ENCODE measurements at regions not wholly inside any gene's neighbourhood (a gene's known extent, or its start where the extent isn't known, plus 50 kb on each side); places are given as distances from the start of the nearest gene placed in this dataset.

DNA sequence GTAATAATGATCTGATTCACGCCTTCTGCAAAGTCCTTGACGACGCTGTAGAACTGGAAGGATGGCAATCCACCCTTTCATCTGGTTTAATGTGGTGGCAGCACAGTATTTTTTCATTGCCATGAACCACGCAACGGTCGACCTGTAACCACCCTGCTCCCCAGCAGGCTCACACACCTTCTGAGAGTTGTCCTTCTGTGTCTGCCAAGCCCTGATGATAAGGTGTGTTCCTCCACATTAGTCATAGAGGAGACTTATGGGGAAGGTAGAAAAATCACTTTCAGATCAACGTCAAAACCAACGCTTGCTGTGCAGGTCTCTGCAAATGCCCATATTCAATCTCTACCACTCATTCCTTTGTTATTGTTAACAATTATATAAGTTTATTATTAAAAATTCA lies 328.7 kb downstream of the SIPA1L2 start:
- Histone ChIP-seq H2BK120ac (ENCODE audit: low read depth, low read length) (no peak overlapping the region), H2BK15ac (ENCODE audit: low read depth, low read length) (no peak overlapping the region), H3K56ac (ENCODE audit: extremely low read depth, insufficient read depth, low read length) (no peak overlapping the region), H3K27me3 (ENCODE audit: control insufficient read depth, insufficient read depth, low read length) (no peaks in the 10 kb centered on the region), H2AFZ (replicated peaks; ENCODE audit: low read length, poor library complexity) (no peak overlapping the region), H3K79me1 (ENCODE audit: low read depth in 1 of 2, low read length in 2 of 2) (no peaks in the 10 kb centered on the region), H3K14ac (replicated peaks; ENCODE audit: low read depth, low read length) (no peak overlapping the region), H2AK9ac (replicated peaks; ENCODE audit: low read depth, low read length, poor library complexity) (no peak overlapping the region), H4K20me1 (ENCODE audit: insufficient read depth, low read length) (no peaks in the 10 kb centered on the region), H4K5ac (ENCODE audit: low read depth, low read length) (no peak overlapping the region), H3K4me1 (ENCODE audit: control insufficient read depth, insufficient read depth, low read length) (no peaks in the 10 kb centered on the region), H3K18ac (ENCODE audit: low read depth, low read length) (no peak overlapping the region), H3K9ac (ENCODE audit: low read depth, low read length) (no peak overlapping the region), H3K27ac (ENCODE audit: insufficient read depth, low read length) (no peak overlapping the region), H3K36me3 (ENCODE audit: control insufficient read depth, insufficient read depth, low read length) (no peaks in the 10 kb centered on the region), H3K4me2 (ENCODE audit: low read depth, low read length) (no peak overlapping the region), H3K9me1 (ENCODE audit: insufficient read depth, low read length) (no peaks in the 10 kb centered on the region), H4K91ac (ENCODE audit: insufficient read depth, low read depth, low read length) (no peak overlapping the region), H2BK5ac (ENCODE audit: low read depth, low read length, poor library complexity, severe bottlenecking) (no peak overlapping the region), H3K23ac (ENCODE audit: low read depth, low read length) (no peak overlapping the region), H3K9me3 (ENCODE audit: control insufficient read depth, insufficient read depth, low read length) (no peaks in the 10 kb centered on the region), H2AK5ac (ENCODE audit: low read depth, low read length) (no peak overlapping the region), H4K8ac (ENCODE audit: low read depth in 2 of 2, low read length in 2 of 2) (no peak overlapping the region), H2BK20ac (ENCODE audit: low read depth, low read length) (no peak overlapping the region), H3K4ac (ENCODE audit: low read depth, low read length) (no peak overlapping the region), H3K4me3 (ENCODE audit: insufficient read depth, low read depth, low read length) (no peak overlapping the region)
- dilution Hi-C loops (cut with HindIII; ENCODE audit: low sequenced_read_pairs, unreplicated experiment) = no loop called here
- no CpG with 5 or more reads among the region's 8 CpGs for WGBS, 2 experiments (ENCODE audit: extremely low coverage in 2 of 2, insufficient read length in 1 of 2)
- ChIA-PET POLR2A (ENCODE audit: unreplicated experiment) (no interaction called here), CTCF (no interaction called here)
- ATAC-seq (ENCODE audit: low read depth) (no peak), DNase-seq (no peak)
- intact Hi-C loops (cut with micrococcal nuclease) = no loop called here
- in situ Hi-C loops (cut with MboI; ENCODE audit: low sequenced_read_pairs) = no loop called here
- BruUV-seq (replicated peaks) = no TSS peak
- TF ChIP-seq RCOR1 (IDR thresholded peaks at IDR 0.05; ENCODE audit: insufficient replicate concordance, low read length) (no peak), CTCF (conservative IDR thresholded peaks at IDR 0.05; ENCODE audit: low read depth, low read length) (no peak), NFE2L2 (IDR thresholded peaks at IDR 0.05; ENCODE audit: low read depth, low read length) (no peak), MXI1 (IDR thresholded peaks at IDR 0.05; ENCODE audit: borderline replicate concordance, low read depth, low read length) (no peak), RAD21 (IDR thresholded peaks at IDR 0.05; ENCODE audit: low read length) (no peak), FOS (IDR thresholded peaks at IDR 0.05; ENCODE audit: low read depth, low read length) (no peak), MAZ (IDR thresholded peaks at IDR 0.05; ENCODE audit: borderline replicate concordance, low read depth, low read length) (no peak), BHLHE40 (IDR thresholded peaks at IDR 0.05; ENCODE audit: low read depth, low read length) (no peak), RFX5 (IDR thresholded peaks at IDR 0.05; ENCODE audit: low read depth, low read length) (no peak), MAFK (IDR thresholded peaks at IDR 0.05; ENCODE audit: low read depth, low read length) (no peak), CHD1 (IDR thresholded peaks at IDR 0.05; ENCODE audit: low read depth, low read length) (no peak)
- TF ChIP-seq, protein P1, sequence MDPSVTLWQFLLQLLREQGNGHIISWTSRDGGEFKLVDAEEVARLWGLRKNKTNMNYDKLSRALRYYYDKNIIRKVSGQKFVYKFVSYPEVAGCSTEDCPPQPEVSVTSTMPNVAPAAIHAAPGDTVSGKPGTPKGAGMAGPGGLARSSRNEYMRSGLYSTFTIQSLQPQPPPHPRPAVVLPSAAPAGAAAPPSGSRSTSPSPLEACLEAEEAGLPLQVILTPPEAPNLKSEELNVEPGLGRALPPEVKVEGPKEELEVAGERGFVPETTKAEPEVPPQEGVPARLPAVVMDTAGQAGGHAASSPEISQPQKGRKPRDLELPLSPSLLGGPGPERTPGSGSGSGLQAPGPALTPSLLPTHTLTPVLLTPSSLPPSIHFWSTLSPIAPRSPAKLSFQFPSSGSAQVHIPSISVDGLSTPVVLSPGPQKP (IDR thresholded peaks at IDR 0.05; ENCODE audit: borderline replicate concordance, low read depth, low read length) = no peak

Measured in IMR-90 (cell line).